SK-N-SH (cell line): ENCODE measurements at regions not wholly inside any gene's neighbourhood (a gene's known extent, or its start where the extent isn't known, plus 50 kb on each side); places are given as distances from the start of the nearest gene placed in this dataset.

Experiments
- CTCF ChIP-seq: fragments of 200-600 bp; sonication (generic); IDR thresholded peaks from 2 replicates; pipeline ENCODE4 v1.6.1; 2017; ENCODE audit warnings: antibody characterized with exemption, mild to moderate bottlenecking, moderate library complexity
- POLR2AphosphoS5 ChIP-seq: IDR thresholded peaks from 2 replicates; pipeline ENCODE4 v1.6.1; 2012; ENCODE audit warnings: low read depth, low read length
- SMC3 ChIP-seq: IDR thresholded peaks from 2 replicates; pipeline ENCODE4 v1.6.1; 2012; ENCODE audit warnings: low read depth, low read length, improper control_type of control experiment
- TF ChIP-seq, protein P1 (sequence below): IDR thresholded peaks from 2 replicates; pipeline ENCODE4 v1.6.1; 2012; ENCODE audit warnings: mild to moderate bottlenecking, low read depth, low read length, moderate library complexity

DNA sequence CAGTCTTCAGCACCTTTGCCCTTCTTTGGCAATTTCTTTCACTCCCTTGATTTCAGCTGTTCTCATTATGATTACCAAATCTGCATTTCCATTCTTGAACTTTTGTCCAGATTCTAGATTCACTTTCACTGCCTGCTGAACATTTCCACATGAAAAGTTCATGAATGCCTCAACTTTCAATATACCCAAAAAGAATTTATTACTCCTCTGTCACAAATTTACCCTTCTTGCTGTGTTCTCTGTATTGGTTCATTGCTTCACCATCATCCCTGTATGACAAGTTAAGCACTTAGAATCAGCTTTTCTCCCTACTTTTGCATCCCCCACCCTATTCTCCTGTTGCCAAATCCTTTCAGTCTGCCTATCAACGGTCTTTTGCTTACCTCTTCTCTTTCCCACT is 112.6 kb upstream of the PKN2 start:
- TF ChIP-seq CTCF = no peak
- TF ChIP-seq POLR2AphosphoS5 = no peak
- TF ChIP-seq, protein P1, sequence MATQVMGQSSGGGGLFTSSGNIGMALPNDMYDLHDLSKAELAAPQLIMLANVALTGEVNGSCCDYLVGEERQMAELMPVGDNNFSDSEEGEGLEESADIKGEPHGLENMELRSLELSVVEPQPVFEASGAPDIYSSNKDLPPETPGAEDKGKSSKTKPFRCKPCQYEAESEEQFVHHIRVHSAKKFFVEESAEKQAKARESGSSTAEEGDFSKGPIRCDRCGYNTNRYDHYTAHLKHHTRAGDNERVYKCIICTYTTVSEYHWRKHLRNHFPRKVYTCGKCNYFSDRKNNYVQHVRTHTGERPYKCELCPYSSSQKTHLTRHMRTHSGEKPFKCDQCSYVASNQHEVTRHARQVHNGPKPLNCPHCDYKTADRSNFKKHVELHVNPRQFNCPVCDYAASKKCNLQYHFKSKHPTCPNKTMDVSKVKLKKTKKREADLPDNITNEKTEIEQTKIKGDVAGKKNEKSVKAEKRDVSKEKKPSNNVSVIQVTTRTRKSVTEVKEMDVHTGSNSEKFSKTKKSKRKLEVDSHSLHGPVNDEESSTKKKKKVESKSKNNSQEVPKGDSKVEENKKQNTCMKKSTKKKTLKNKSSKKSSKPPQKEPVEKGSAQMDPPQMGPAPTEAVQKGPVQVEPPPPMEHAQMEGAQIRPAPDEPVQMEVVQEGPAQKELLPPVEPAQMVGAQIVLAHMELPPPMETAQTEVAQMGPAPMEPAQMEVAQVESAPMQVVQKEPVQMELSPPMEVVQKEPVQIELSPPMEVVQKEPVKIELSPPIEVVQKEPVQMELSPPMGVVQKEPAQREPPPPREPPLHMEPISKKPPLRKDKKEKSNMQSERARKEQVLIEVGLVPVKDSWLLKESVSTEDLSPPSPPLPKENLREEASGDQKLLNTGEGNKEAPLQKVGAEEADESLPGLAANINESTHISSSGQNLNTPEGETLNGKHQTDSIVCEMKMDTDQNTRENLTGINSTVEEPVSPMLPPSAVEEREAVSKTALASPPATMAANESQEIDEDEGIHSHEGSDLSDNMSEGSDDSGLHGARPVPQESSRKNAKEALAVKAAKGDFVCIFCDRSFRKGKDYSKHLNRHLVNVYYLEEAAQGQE = no peak
- TF ChIP-seq SMC3 = no peak
